ENCODE measurements at regions not wholly inside any gene's neighbourhood (a gene's known extent, or its start where the extent isn't known, plus 50 kb on each side); places are given as distances from the start of the nearest gene placed in this dataset.

DNA sequence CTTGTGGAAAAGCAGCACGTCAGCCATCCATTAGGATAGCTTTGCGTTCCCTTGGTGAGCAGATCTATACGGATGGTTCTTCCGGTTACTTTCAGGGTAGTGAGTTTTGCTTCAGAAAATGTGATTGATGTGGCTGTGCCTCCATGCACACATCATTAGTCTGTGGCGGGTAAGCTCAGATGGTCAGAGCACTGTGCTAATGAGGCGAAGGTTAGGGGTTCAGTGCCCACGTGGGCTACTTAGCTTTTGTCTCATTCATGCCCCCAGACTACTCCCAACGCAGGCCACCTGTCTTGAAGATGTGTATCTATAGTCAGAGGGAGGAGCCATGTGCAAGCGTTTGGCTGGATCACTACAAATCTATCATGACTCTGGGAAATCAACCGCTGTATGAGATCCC is 322.8 kb upstream of the POU3F3 start:
- Histone ChIP-seq H3K4me1 (no peaks in the 10 kb centered on the region), H3K27me3 (no peaks in the 10 kb centered on the region), H3K27ac (no peak overlapping the region), H3K4me3 (no peak overlapping the region), H3K9me3 (no peaks in the 10 kb centered on the region), H3K36me3 (no peaks in the 10 kb centered on the region)
- intact Hi-C loops (cut with DNase I; ENCODE audit: low total_unique reads) = no loop called here
- no peak for TF ChIP-seq POLR2A (IDR thresholded peaks at IDR 0.05)
- TF ChIP-seq, protein P1, sequence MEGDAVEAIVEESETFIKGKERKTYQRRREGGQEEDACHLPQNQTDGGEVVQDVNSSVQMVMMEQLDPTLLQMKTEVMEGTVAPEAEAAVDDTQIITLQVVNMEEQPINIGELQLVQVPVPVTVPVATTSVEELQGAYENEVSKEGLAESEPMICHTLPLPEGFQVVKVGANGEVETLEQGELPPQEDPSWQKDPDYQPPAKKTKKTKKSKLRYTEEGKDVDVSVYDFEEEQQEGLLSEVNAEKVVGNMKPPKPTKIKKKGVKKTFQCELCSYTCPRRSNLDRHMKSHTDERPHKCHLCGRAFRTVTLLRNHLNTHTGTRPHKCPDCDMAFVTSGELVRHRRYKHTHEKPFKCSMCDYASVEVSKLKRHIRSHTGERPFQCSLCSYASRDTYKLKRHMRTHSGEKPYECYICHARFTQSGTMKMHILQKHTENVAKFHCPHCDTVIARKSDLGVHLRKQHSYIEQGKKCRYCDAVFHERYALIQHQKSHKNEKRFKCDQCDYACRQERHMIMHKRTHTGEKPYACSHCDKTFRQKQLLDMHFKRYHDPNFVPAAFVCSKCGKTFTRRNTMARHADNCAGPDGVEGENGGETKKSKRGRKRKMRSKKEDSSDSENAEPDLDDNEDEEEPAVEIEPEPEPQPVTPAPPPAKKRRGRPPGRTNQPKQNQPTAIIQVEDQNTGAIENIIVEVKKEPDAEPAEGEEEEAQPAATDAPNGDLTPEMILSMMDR (IDR thresholded peaks at IDR 0.05) = no peak
- DNase-seq = no peak

DNA sequence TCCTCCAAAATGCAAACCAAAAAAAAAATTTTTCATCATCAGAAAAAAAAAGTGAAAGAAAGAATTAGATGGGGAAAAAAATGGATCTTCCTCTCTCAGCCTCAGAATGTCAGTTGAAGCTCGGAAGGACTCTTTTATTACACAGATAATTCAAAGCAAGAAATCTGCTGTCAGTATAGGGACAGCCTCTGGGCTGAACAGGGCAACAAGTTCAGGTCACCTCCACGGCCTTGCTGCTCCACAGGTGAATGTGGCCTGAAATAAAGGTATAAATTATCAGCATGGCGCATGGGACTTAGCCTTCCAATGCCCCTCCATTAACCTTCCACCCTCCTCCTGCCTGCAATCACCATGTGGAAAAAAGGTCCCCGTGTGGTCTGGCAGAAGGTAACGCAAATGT is 316.8 kb upstream of the POU3F3 start:
- Histone ChIP-seq H3K27ac (no peak overlapping the region), H3K4me1 (no peaks in the 10 kb centered on the region), H3K9me3 (no peaks in the 10 kb centered on the region), H3K27me3 (no peaks in the 10 kb centered on the region), H3K4me3 (no peak overlapping the region), H3K36me3 (no peaks in the 10 kb centered on the region)
- no peak for DNase-seq
- intact Hi-C loops (cut with DNase I; ENCODE audit: low total_unique reads) = no loop called here
- no peak for TF ChIP-seq POLR2A (IDR thresholded peaks at IDR 0.05)
- TF ChIP-seq, protein P1 (IDR thresholded peaks at IDR 0.05) = no peak

DNA sequence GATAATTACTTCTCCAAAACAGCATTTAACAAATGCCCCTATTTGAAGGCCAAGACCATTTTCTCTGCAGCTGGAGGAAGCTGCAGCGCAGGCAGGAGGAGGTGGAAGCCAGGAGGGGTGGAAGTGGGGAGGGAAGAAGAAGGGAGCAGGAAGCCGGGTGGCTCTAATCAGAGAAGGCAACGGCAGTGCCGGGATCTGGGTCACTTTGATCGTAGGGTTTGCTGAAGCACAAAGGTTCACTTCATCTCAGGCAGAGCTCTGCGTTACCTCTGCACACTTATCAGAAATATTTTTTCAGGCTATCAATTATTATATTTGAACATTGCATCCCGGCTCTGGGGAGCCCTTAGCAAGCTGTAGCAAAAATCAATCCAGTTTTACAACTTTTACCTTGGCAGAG is 315.8 kb upstream of the POU3F3 start:
- no peak overlapping the region for H3K27ac ChIP-seq
- TF ChIP-seq, protein P1 (IDR thresholded peaks at IDR 0.05) = no peak
- no peak for TF ChIP-seq POLR2A (IDR thresholded peaks at IDR 0.05)
- no peaks in the 10 kb centered on the region for H3K4me1 ChIP-seq
- H3K27me3 ChIP-seq = no peaks in the 10 kb centered on the region
- no peaks in the 10 kb centered on the region for H3K36me3 ChIP-seq
- H3K4me3 ChIP-seq = no peak overlapping the region
- intact Hi-C loops (cut with DNase I; ENCODE audit: low total_unique reads) = no loop called here
- no peaks in the 10 kb centered on the region for H3K9me3 ChIP-seq
- DNase-seq = no peak

DNA sequence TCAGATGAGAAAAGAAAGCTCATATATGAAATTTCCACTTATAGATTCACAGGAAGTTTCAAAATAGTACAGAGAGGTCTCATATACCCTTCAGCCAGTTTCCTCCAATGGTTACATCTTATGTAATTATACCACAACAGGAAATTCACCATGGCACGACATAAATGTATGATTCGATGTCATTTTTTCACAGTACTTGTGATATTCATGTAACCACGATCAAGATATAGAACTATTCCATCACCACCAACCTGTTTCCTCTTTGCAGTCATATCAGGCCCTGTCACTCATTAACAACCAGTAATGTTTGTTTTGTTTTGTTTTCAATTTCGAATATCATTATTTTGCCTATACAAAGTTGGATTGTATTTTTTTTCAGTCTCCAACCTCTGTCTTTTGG is 314.3 kb upstream of the POU3F3 start:
- no peak overlapping the region for H3K4me3 ChIP-seq
- H3K9me3 ChIP-seq = no peaks in the 10 kb centered on the region
- H3K36me3 ChIP-seq = no peaks in the 10 kb centered on the region
- no peaks in the 10 kb centered on the region for H3K4me1 ChIP-seq
- no peak overlapping the region for H3K27ac ChIP-seq
- no peak for DNase-seq
- no peaks in the 10 kb centered on the region for H3K27me3 ChIP-seq
- intact Hi-C loops (cut with DNase I; ENCODE audit: low total_unique reads) = no loop called here
- TF ChIP-seq POLR2A (IDR thresholded peaks at IDR 0.05) = no peak
- TF ChIP-seq, protein P1 (IDR thresholded peaks at IDR 0.05) = no peak

DNA sequence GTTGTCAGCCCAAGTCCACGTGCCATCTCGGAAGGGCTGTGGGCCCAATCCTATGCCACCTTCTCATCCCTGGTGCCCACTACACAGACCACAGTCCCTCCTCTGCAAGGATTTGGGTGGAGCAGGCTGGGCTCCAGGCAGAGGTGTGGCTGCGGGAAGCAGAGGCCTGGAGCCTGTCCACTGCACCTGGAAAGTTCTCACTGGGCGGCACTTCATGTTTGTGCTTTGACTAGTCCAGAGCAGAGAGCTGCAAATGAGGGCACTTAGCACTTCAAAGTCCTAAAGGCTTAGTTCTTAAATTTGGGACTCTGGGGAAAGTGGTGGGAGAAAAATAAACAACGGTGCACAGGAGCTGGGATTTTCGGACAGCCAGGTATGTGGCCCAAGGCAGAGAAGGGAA is 308.9 kb upstream of the POU3F3 start:
- DNase-seq = no peak
- no peaks in the 10 kb centered on the region for H3K27me3 ChIP-seq
- H3K9me3 ChIP-seq = no peaks in the 10 kb centered on the region
- TF ChIP-seq, protein P1 (IDR thresholded peaks at IDR 0.05) = no peak
- TF ChIP-seq POLR2A (IDR thresholded peaks at IDR 0.05) = no peak
- H3K4me3 ChIP-seq = no peak overlapping the region
- intact Hi-C loops (cut with DNase I; ENCODE audit: low total_unique reads) = no loop called here
- no peaks in the 10 kb centered on the region for H3K4me1 ChIP-seq
- H3K36me3 ChIP-seq = no peaks in the 10 kb centered on the region
- no peak overlapping the region for H3K27ac ChIP-seq

Data from uterus (tissue), 3 donors.